ENCODE measurements at regions not wholly inside any gene's neighbourhood (a gene's known extent, or its start where the extent isn't known, plus 50 kb on each side); places are given as distances from the start of the nearest gene placed in this dataset.

GRCh38 chr15:99482993-99483392, 82.8 kb upstream of the MEF2A start:
- no peak overlapping the region for H3K27ac ChIP-seq (ENCODE audit: insufficient read depth, low read length)
- no peak overlapping the region for H3K9ac ChIP-seq (ENCODE audit: insufficient read depth, low read length)
- TF ChIP-seq, protein P1, sequence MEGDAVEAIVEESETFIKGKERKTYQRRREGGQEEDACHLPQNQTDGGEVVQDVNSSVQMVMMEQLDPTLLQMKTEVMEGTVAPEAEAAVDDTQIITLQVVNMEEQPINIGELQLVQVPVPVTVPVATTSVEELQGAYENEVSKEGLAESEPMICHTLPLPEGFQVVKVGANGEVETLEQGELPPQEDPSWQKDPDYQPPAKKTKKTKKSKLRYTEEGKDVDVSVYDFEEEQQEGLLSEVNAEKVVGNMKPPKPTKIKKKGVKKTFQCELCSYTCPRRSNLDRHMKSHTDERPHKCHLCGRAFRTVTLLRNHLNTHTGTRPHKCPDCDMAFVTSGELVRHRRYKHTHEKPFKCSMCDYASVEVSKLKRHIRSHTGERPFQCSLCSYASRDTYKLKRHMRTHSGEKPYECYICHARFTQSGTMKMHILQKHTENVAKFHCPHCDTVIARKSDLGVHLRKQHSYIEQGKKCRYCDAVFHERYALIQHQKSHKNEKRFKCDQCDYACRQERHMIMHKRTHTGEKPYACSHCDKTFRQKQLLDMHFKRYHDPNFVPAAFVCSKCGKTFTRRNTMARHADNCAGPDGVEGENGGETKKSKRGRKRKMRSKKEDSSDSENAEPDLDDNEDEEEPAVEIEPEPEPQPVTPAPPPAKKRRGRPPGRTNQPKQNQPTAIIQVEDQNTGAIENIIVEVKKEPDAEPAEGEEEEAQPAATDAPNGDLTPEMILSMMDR (conservative IDR thresholded peaks at IDR 0.05 in 1 of 2, IDR thresholded peaks at IDR 0.05 in 1 of 2; ENCODE audit: low read depth in 1 of 2, low read length in 2 of 2): no peak
- TF ChIP-seq EZH2 (IDR thresholded peaks at IDR 0.05; ENCODE audit: low read length, missing control alignments): no peak
- no peaks in the 10 kb centered on the region for H3K79me2 ChIP-seq (ENCODE audit: control insufficient read depth, insufficient read depth, low read length)
- no peak overlapping the region for H3K4me2 ChIP-seq (ENCODE audit: extremely low read depth, insufficient read depth, low read length)
- peaks cover 14% of the 10 kb centered on the region for H3K4me1 ChIP-seq (ENCODE audit: control insufficient read depth, extremely low read depth, insufficient read depth, low read length)
- H2AFZ ChIP-seq (ENCODE audit: low read length): no peak overlapping the region
- H4K20me1 ChIP-seq (ENCODE audit: control insufficient read depth, extremely low read depth, insufficient read depth, low read length): no peaks in the 10 kb centered on the region
- no peak overlapping the region for H3K4me3 ChIP-seq (replicated peaks in 1 of 4; ENCODE audit: control extremely low read depth in 1 of 4, insufficient read depth in 1 of 4, low read depth in 3 of 4, low read length in 4 of 4)
- DNase-seq (ENCODE audit: low read depth in 2 of 2): no peak
- no peaks in the 10 kb centered on the region for H3K27me3 ChIP-seq (ENCODE audit: control insufficient read depth, insufficient read depth, low read length)
- H3K9me3 ChIP-seq (ENCODE audit: control insufficient read depth, insufficient read depth, low read depth, low read length): no peaks in the 10 kb centered on the region
- no peaks in the 10 kb centered on the region for H3K36me3 ChIP-seq (ENCODE audit: control insufficient read depth, insufficient read depth, low read length)

DNA sequence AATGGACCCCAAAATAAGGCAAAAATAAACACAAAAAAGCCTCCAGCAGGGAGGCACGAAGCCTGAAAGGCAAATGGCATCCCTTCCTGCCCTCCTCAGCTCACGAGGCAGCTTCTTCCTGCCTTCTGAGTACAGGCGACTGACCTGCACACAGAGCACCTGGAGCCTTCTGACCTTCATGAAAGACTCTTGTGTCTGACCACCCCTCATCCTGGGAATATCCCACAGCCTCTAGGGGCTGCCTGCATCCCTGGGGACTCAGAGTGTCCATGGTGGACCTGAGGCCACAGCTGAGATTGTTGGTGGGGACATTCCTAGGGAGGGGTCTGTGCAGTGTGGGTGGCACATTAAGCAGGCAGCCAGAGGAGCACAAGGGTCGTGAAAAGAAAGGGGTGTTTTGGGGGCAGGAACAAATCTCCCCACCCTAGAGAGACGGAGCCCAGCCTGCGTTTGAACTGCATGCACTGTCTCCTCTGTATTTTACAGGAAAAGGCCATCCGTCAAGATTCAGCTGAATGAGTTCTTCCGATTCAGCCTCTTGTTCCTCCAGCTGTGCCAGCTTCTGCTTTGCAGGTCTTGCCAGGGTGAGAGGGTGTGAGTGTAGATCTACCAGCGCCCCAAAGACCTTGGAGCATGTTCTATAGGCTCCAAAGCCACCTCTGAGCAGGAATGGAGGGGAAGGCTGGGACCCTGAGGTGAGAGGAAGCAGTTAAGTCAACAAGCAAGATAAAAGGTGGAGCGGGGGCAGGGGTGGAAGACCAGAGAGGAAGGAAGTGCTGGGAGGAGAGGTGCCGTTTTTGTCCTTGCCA, 80.4 kb upstream of the MEF2A start:
- Histone ChIP-seq H3K9ac (ENCODE audit: insufficient read depth, low read length) (no peak overlapping the region), H3K27me3 (ENCODE audit: control insufficient read depth, insufficient read depth, low read length) (no peaks in the 10 kb centered on the region), H3K9me3 (ENCODE audit: control insufficient read depth, insufficient read depth, low read depth, low read length) (no peaks in the 10 kb centered on the region), H3K79me2 (ENCODE audit: control insufficient read depth, insufficient read depth, low read length) (no peaks in the 10 kb centered on the region), H3K4me1 (ENCODE audit: control insufficient read depth, extremely low read depth, insufficient read depth, low read length) (peaks cover 14% of the 10 kb centered on the region), H3K36me3 (ENCODE audit: control insufficient read depth, insufficient read depth, low read length) (no peaks in the 10 kb centered on the region), H3K4me2 (ENCODE audit: extremely low read depth, insufficient read depth, low read length) (no peak overlapping the region), H2AFZ (ENCODE audit: low read length) (no peak overlapping the region), H3K27ac (ENCODE audit: insufficient read depth, low read length) (peak overlapping the region; percentile 64), H3K4me3 (replicated peaks in 1 of 4; ENCODE audit: control extremely low read depth in 1 of 4, insufficient read depth in 1 of 4, low read depth in 3 of 4, low read length in 4 of 4) (no peak overlapping the region), H4K20me1 (ENCODE audit: control insufficient read depth, extremely low read depth, insufficient read depth, low read length) (no peaks in the 10 kb centered on the region)
- TF ChIP-seq, protein P1 (conservative IDR thresholded peaks at IDR 0.05 in 1 of 2, IDR thresholded peaks at IDR 0.05 in 1 of 2; ENCODE audit: low read depth in 1 of 2, low read length in 2 of 2): no peak
- no peak for TF ChIP-seq EZH2 (IDR thresholded peaks at IDR 0.05; ENCODE audit: low read length, missing control alignments)
- DNase-seq (ENCODE audit: low read depth in 2 of 2): no peak

DNA sequence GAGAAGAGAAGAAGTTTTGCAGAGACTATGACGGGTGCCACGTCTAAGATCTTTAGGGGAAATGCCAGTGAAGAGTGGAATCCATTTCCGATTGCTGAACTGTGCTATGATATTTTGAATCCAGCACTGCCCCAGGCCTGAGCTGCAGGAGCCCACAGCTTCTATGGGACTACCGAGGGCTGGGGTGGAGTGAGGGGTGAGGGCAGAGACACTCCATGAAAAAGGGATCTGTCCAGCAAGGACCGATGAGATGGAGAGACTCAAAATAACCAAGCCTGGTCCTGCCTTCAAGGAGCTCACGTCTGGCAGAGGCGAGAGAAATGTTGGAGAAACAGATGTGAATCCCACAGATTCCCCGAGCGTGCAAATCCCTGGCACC, 79.8 kb upstream of the MEF2A start:
- Histone ChIP-seq H3K9me3 (ENCODE audit: control insufficient read depth, insufficient read depth, low read depth, low read length) (no peaks in the 10 kb centered on the region), H3K27ac (ENCODE audit: insufficient read depth, low read length) (peak overlapping the region; percentile 64), H2AFZ (ENCODE audit: low read length) (peak overlapping the region; percentile 55), H3K4me3 (replicated peaks in 1 of 4; ENCODE audit: control extremely low read depth in 1 of 4, insufficient read depth in 1 of 4, low read depth in 3 of 4, low read length in 4 of 4) (peak overlapping the region in 2 of 4 experiments; percentile 9 to 13), H3K27me3 (ENCODE audit: control insufficient read depth, insufficient read depth, low read length) (no peaks in the 10 kb centered on the region), H3K9ac (ENCODE audit: insufficient read depth, low read length) (peak overlapping the region; percentile 16), H3K4me1 (ENCODE audit: control insufficient read depth, extremely low read depth, insufficient read depth, low read length) (peaks cover 14% of the 10 kb centered on the region), H3K4me2 (ENCODE audit: extremely low read depth, insufficient read depth, low read length) (peak overlapping the region; percentile 52), H3K36me3 (ENCODE audit: control insufficient read depth, insufficient read depth, low read length) (no peaks in the 10 kb centered on the region), H4K20me1 (ENCODE audit: control insufficient read depth, extremely low read depth, insufficient read depth, low read length) (no peaks in the 10 kb centered on the region), H3K79me2 (ENCODE audit: control insufficient read depth, insufficient read depth, low read length) (no peaks in the 10 kb centered on the region)
- peak in 1 of 2 donors; percentile 25 for DNase-seq (ENCODE audit: low read depth in 2 of 2)
- TF ChIP-seq, protein P1 (conservative IDR thresholded peaks at IDR 0.05 in 1 of 2, IDR thresholded peaks at IDR 0.05 in 1 of 2; ENCODE audit: low read depth in 1 of 2, low read length in 2 of 2): no peak
- TF ChIP-seq EZH2 (IDR thresholded peaks at IDR 0.05; ENCODE audit: low read length, missing control alignments): no peak

Data from fibroblast of lung (primary cell).